ENCODE measurements at regions not wholly inside any gene's neighbourhood (a gene's known extent, or its start where the extent isn't known, plus 50 kb on each side); places are given as distances from the start of the nearest gene placed in this dataset.

GRCh38 chr22:48259991-48260670, 1497.7 kb downstream of the TBC1D22A start:
- TF ChIP-seq EZH2 (IDR thresholded peaks at IDR 0.05) = no peak
- no peak for TF ChIP-seq POLR2AphosphoS5 (IDR thresholded peaks at IDR 0.05; ENCODE audit: borderline replicate concordance, low read depth, low read length)
